GM18868 (cell line): ENCODE measurements at regions not wholly inside any gene's neighbourhood (a gene's known extent, or its start where the extent isn't known, plus 50 kb on each side); places are given as distances from the start of the nearest gene placed in this dataset.

ENCODE experiments used
- ATAC-seq: cut with Tn5 transposase; IDR thresholded peaks from one replicate; pipeline ENCODE4 v1.9.1; 2021; ENCODE audit warnings: mild to moderate bottlenecking, moderate library complexity; ENCODE audit not compliant: unreplicated experiment

DNA sequence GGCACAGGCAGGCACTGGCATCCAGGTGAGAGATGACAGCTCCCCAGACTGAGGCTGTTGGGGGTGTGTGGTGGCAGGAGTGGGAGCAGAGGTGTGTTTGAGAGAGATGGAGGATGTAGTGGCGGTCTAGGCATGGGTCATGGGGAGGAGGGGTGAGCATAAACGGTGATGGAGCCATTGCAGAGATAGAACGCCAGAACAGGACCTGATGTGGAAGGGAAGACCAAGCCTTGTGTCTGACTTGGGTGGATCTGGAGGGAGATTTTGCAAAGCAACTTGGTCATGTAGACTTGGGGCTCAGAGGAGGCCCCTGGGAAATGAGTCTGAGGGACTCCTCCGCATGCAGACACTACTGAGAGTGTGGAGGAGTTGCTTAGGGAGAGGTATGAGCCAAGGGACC lies 50.0 kb upstream of the CLDN5 start:
- ATAC-seq = no peak

DNA sequence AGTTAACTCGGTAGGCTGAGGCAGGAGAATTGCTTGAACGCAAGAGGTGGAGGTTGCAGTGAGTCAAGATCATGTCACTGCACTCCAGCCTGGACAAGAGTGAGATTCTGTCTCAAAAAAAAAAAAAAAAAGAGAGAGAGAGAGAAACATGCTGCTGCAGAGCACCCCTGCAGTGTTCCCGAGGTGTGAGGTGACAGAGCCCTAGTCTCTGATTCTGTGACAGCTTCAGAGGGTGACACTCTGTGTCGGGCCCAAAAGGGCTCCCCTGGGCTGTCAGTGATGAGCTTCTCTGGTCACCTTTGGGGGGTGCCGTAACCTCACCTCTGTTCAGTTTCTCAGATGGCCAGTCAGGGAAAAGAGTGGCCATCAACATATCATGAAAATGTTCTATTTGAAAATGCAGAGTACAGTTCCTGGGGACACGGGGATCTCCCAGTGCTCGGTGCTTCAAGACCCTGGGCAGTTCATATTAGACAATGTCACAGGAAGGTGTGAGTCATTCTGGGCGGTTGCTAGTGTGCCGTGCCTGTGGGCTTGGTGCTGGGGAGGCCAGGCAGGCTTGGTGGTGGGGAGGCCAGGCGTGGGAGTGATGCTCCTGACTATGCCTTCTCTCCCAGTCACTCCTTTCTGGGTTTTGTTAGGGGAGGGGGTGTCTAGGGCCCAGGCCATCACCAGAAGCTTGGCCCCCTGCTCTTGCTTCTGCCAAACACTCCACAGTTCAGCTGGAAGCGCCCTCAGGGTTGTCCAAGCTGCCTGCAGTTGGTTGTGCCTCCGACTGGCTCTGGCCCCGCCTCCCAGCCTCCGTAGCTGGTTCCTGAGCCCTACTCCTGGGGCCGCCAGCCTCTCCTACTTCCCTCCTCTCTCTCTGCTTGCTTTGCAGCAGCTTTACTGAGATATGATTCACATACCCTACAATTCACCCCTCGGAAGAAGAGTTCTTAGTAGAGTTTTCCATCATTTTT lies 52.5 kb upstream of the CLDN5 start:
- ATAC-seq = no peak

DNA sequence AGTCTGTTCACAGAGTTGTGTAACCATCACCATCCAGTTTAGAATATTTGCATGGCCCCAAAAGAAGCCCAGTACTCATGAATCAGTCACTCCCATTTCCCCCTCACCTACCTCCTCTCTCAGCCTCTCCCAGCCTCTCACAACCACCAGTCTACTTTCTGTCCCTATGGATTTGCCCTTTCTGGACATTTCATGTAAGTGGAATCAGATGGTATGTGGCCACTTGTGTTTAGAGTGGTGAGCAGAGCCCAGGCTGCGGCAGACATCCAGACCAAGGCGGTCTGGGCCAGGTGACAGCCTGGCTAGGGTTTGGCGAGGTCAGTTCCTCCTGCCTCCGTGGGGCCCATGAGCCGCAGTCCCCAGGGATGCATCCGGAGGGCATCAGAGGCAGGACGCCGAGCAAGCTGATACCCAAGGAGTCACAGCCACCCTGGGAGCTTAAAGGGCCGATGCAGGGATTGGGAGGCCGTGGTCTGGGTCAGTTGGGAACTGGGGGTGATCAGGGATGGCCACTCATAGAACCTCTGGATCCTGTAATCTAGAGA lies 53.3 kb upstream of the CLDN5 start:
- no peak for ATAC-seq

DNA sequence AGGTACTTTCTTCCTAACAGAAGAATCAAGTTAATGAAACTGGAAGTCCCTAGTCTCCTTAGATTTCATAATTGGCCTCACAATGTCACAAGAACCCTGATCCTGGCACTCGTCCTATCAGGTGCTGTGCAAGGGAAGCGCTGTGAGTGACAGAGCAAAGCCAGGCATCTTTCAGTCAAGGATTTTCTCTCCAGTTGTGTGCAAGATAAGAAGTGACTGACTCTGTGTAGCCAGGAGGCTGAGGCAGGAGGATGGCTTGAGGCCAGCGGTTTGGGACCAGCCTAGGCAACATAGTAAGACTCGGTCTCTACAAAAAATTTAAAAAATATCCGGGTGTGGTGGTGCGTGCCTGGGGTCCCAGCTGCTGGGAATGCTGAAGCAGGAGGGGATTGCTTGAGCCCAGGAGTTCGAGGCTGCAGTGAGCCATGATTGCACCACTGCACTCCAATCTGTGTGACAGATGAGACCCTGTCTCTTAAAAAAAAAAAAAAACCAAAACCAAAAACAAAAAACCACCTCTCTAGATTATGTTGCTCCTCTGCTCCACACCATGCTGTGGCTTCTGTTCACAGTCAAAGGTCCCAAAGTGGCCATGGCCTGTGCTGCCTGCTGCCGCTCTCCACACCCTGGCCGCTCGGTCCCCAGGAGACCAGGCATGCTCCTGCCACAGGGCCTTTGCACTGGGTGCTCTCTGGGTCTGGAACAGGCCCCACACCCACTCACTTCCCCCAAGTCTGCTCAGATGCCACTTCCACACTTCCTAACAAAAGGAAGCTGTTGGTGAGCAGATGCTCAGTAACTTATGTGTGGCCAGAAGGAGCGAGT lies 54.2 kb upstream of the CLDN5 start:
- ATAC-seq = no peak

DNA sequence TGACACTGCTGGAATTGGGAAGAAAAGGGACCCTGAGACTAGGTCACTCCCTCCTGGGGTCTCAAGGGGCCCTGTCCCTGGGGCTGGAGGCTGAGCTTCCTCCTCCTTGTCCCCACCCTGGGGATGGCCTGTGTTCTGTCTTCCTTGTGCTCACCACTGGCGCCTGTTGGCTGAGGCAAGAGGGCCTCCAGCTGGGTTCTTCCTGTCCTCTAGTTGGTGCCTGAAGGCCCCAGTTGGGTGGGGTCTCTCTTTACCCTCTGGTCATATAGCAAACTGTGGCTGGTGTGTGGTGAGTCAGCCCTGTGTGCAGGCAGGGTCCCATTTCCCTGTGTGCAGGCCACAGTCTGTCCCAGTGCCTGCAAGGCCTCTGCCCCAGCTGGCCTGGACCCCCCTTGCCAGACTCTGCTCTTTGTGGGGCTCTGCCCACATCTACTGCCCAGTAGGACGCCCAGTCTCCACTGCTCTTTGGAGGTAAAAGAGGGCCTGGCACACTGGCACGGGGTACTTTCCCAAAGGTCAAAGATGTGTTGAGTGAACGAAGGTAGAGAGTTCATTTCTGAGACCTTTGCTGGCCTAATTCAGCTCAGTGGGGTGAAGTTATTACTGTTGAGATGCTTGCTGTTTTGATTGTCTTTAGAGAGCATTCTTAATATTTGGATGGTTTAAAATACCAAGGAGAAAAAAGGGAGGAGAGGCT lies 55.1 kb upstream of the CLDN5 start:
- ATAC-seq = no peak

DNA sequence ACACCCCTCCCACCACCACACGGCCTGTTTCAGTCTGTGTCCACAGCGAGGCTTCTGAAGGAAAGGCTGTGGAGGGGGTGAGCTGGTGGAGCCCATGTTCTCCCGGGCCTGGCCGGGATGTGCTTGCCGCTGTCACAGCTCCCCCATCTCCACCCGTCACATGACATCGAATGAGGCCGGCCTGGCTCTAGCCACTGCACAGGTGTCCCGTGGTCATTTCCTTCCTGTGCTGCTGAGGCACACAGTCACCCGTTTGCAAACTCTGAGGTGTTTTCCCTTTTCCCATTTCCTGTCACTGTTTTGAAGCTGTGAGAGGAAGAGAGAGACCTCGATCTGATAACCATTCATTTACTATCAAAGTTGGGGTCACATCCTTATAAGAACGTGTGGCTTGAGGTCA lies 55.7 kb upstream of the CLDN5 start:
- ATAC-seq = no peak

DNA sequence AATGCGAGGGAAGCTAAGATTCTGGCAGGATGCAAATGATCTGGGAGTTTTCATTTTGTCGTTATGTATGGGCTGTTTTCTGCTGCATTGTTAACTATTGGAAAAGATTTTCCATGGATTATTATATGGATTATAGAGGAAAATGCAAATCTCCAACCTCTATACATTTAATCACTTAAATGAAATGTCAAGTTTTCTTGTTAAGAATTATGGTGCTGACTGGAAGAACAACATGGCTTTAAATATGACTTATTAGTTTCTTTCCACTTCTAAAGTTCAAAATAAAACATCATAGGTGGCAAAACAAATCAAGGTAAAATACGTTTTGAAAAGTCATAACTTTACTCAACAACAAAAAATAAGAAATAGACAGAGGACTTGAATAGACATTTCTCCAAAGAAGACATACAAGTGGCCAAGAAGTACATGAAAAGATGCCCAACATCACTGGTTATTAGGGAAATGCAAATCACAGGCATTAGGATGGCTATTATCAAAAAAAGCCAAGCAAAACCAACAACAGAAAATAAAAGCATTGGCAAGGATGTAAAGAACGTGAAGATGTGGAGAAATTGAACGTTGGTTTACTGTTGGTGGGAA lies 56.2 kb upstream of the CLDN5 start:
- ATAC-seq = no peak

DNA sequence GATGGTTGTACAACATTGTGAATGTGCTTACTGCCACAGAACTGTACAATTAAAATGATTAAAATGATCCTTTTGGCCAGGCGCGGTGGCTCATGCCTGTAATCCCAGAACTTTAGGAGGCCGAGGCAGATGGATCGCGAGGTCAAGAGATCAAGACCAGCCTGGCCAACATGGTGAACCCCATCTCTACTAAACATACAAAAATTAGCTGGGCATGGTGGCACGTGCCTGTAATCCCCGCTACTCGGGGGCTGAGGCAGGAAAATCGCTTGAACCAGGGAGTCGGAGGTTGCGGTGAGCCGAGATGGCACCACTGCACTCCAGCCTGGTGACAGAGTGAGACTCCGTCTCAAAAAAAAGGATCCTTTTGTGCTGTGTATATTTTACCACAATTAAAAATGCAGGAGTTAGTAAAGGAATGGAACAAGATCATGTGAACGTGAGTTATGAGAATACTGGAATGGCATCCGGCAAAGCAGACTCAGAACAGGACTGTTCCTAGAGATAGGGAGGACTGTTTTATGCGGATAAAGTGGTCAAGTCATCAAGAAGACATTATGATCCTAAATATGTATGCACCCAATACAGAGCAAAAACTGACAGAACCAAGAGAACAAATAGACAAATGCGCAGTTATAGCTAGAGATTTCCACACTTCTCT lies 58.0 kb upstream of the CLDN5 start:
- no peak for ATAC-seq

DNA sequence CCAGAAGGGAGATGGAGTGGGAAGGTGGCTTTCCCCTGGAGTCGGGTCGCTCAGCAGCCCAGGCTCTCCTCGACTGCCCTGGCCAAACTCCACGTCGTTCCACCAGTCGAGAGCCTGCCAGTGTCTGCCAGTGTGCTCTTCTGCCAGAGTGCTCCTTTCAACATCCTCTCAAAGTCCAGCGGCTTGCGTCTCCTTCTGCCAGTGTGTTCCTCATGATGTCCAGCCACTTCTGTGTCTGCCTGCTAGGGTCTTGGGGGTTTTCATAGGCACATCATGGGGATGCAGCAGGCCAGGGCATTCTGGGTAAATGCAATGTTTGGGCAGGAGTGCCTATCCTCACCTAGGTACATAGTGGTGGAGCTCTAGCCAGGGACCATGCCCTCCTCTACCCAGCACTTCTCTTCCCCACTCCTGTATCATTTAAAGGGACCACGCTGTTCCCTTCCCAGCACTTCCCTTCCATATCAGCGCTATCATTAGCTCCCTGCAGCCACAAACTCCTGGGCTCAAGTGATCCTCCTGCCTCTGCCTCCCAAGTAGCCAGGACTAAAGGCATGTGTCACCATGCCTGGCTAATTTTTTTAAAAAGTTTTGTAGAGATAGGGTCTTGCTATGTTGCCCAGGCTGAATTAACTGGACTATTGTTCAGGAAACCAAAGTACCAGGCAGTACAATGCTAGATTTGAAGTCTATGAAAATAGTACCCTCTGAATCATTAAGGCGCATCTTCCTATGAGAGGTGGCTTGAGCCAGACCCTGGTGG lies 62.9 kb upstream of the CLDN5 start:
- no peak for ATAC-seq

DNA sequence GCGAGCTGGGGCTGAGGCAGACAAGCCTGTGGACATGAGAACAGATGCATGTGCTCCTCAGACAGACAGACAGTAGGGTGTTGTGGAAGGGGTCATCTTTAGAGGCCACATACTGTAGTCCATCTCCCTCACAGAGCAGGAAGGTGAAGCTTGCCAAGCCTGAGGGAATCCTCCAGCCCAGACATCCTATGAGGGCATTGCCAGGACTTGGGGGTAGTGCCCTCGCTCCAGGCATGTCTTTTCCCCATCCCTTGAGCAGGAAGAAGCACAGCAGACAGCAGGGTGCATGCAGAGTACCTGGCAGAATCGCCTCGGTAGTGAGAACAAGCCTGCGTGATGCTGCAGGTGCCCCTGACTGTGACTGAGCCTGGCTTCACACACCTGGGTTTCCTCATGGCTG lies 66.5 kb upstream of the CLDN5 start:
- no peak for ATAC-seq

DNA sequence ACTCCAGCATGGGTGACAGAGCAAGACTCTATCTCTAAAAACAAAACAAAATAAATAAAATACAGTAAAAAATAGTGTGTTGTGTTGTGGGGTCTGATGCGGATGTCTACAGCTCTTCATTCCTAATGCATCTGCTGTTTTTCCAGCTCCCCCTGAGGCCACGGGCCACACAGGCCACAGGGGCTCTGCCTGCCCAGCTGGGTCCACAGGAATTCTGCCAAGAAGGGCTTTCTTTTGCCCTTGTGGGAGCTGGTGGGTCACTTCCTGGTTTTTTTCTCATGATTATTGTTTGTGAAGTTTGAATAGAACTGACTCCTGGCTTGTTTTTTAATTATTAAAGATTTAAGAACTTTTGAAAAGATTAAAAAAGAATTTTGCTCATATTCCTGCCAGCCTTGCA lies 67.4 kb upstream of the CLDN5 start:
- ATAC-seq = no peak

DNA sequence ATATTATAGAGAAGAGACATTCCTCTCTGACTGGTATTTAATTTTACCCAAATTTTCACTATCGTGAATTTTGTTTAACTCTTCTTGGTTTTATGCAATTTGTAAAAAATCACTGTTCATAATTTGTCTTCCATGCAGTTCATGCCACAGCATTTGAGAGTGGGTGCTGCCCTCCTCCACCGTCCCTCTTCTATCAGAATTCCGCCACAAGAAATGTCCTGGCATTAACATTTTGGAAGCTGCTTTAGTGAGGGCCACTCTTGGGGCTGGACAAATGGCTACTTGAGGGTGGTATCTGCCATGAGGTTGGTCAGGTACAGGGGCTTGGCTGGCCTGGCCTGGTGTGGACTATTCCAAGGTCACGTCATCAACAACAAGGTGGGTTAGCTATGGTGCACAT lies 68.3 kb upstream of the CLDN5 start:
- ATAC-seq = no peak

DNA sequence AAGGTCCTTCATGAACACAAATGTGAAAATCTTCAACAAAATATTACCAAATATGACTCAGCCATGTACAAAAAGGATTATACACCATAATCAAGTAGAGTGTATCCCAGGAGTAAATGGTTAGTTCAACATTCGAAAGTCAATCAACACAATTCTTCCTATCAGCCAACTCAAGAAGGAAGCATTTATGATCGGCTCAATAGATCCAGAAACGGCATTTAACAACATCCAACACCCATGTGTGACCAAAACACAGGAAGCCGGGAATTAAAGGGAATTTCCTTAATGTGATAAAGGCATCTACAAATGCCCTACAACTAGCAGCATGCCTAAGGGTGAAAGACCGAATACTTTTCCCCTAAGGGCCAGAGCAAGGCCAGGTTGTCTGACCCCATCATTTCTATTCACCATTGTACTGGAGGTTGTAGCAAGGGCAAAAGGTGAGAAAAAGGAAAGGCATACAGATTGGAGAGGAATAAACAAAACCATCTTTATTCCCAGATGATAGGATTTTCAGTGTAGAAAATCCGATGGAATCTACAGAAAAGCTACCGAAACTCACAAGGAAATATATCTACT lies 69.9 kb upstream of the CLDN5 start:
- no peak for ATAC-seq

DNA sequence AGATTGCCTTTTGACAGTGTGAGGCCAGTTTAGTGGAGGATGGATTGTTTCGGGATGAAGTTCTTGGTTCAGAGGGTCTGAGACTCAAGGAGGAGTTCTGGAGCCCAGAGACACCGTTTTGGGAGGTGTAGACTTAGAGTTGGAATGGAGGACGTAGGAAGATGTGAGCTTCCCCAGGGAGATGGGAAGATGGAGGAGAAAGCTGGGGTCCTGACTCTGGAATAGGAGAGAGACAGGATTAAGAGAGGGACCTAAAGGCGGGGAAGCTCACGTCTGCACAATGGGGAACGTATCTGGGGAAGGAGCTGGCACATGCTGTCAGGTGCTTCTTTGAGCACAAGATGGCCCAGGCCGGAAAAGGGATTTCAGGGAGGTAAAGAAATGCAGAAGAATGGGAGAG lies 71.3 kb upstream of the CLDN5 start:
- no peak for ATAC-seq

DNA sequence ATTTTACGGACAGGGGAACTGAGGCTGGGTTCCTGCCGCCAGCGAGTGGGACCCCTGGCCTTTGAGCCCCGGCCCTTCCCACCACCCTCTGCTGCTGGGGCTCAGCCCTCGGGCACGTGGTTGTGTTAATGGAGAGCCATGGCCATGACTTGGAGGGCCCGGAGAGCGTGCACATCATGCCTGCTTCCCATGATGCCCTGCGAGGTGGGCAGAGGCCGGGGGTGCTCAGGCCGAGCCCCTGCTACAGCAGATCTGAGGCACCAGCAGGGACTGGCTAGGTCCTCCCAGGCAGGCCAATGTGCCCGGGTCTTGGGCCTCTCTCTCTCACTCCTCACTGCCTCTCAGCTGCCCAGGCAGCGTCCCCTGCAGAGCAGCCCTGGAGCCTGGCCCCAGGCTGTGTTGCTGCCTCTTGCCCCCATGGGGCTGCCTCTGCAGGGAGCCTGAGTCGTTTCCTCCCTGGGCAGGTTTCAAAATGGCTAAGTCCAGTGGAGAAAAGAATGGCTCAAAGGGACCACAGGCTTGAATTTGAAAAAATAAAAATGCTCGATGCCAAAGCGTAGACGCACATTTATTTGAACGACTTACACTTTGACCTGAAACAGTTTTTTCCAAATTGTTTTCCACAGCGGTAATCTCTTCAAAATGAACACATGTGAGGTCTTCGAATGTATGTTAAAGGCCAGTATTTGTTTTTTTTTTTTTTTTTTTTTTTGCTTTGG lies 72.6 kb upstream of the CLDN5 start:
- ATAC-seq = no peak

DNA sequence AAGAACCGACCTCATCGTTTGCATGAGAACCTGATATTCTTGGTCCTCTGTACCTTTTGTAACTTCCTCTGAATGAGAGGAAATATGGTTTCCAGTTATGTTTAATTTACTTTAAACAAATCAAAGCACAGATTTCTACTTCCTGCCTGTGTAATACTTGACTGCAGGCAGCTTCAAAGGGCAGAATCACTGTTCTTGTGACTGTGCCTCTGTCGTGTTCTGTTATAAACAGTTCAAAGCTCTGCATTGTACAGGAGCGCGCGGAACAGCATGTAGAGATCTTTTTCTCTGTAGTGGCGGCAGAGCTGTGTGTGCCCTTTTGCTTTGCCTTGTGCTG lies 73.2 kb upstream of the CLDN5 start:
- ATAC-seq = no peak

DNA sequence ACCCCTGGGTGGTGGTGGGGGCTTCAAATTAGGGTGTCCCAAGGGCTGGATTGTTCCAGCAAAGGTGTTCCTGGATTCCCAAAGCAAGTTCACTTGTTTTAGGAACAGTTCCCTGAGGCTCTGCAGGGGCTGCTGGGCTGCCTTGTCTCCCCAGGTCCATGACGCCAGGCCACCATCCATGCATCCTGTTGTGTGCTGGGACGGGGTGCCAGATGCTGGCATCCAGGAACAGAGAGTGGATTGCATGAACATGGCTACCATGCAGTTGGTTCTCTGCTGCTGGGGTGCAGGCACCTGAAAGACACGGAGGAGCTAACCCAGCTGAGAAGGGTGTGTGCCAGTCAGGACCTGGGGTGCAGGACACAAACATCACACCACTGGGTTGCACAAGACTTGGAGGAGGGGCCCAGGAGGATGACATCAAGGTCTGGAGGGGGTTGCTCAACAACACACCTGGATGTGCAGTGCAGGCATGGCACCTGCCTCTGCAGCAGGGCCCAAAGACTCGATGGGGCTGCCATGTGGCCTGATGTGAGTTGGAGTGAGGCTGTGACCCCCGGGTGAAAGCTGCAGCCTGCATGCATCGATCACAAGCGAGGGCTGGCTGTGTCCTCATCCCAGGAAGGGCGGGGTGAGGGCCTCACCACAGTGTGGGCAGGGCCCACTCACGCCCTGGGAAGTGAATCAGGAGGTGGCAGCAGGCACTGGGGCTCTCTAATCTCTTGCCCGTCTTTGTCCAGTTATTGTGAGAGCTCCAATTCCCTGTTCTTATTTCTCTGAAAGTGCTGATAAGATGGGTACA lies 74.0 kb upstream of the CLDN5 start:
- no peak for ATAC-seq

DNA sequence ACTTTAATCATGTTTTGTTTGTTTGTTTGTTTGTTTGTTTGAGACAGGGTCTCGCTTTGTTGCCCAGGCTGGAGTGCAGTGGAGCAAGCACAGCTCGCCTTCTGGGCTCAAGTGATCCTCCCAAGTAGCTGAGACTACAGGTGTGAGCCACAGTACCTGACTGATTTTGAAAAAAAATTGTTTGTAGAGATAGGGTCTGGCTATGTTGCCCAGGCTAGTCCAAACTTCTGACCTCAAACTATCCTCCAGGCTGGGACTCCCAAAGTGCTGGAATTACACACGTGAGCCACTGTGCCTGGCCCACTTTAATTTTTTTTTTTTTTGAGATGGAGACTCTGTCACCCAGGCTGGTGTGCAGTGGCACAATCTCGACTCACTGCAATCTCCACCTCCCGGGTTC lies 74.8 kb upstream of the CLDN5 start:
- ATAC-seq = no peak
